ENCODE measurements at regions not wholly inside any gene's neighbourhood (a gene's known extent, or its start where the extent isn't known, plus 50 kb on each side); places are given as distances from the start of the nearest gene placed in this dataset.

- no peaks in the 10 kb centered on the region for H3K9me3 ChIP-seq
- no peak overlapping the region for H3K27ac ChIP-seq
- no peaks in the 10 kb centered on the region for H3K27me3 ChIP-seq
- no peak overlapping the region for H3K4me3 ChIP-seq
- no peak for TF ChIP-seq POLR2A (IDR thresholded peaks at IDR 0.05)
- TF ChIP-seq CTCF (IDR thresholded peaks at IDR 0.05), result no peak
- intact Hi-C loops (cut with DNase I; ENCODE audit: low total_unique reads), result no loop called here
- DNase-seq, result no peak
- no peaks in the 10 kb centered on the region for H3K4me1 ChIP-seq
- H3K36me3 ChIP-seq (ENCODE audit: low read depth, missing control alignments), result no peaks in the 10 kb centered on the region
These were observed 1721.0 kb upstream of the PIK3C3 start for GRCh38 chr18:40233931-40234616.

- no peaks in the 10 kb centered on the region for H3K9me3 ChIP-seq
- no peaks in the 10 kb centered on the region for H3K36me3 ChIP-seq (ENCODE audit: low read depth, missing control alignments)
- H3K4me3 ChIP-seq, result no peak overlapping the region
- 65 to 66% methylated on average over 1 of the region's 1 CpG for WGBS, 2 donors
- H3K27me3 ChIP-seq, result no peaks in the 10 kb centered on the region
- no peaks in the 10 kb centered on the region for H3K4me1 ChIP-seq
- no peak overlapping the region for H3K27ac ChIP-seq
- TF ChIP-seq CTCF (IDR thresholded peaks at IDR 0.05) (no peak), POLR2A (IDR thresholded peaks at IDR 0.05) (no peak)
- no peak for DNase-seq
- intact Hi-C loops (cut with DNase I; ENCODE audit: low total_unique reads), result no loop called here
These were observed 1732.3 kb upstream of the PIK3C3 start for GRCh38 chr18:40222776-40223175.

GRCh38 chr18:40216856-40217255 is 1738.2 kb upstream of the PIK3C3 start:
- no peaks in the 10 kb centered on the region for H3K4me1 ChIP-seq
- intact Hi-C loops (cut with DNase I; ENCODE audit: low total_unique reads), result no loop called here
- no peak for DNase-seq
- no peak overlapping the region for H3K27ac ChIP-seq
- TF ChIP-seq POLR2A (IDR thresholded peaks at IDR 0.05) (no peak), CTCF (IDR thresholded peaks at IDR 0.05) (no peak)
- no peaks in the 10 kb centered on the region for H3K9me3 ChIP-seq
- H3K27me3 ChIP-seq, result no peaks in the 10 kb centered on the region
- no peaks in the 10 kb centered on the region for H3K36me3 ChIP-seq (ENCODE audit: low read depth, missing control alignments)
- no peak overlapping the region for H3K4me3 ChIP-seq
- WGBS, 2 donors, result 60 to 64% methylated on average over 1 of the region's 1 CpG

- intact Hi-C loops (cut with DNase I; ENCODE audit: low total_unique reads), result no loop called here
These were observed 1739.1 kb upstream of the PIK3C3 start for GRCh38 chr18:40215979-40216378.

More at GRCh38 chr18:40215979-40216378, 1739.1 kb upstream of the PIK3C3 start:
- Histone ChIP-seq H3K9me3 (no peaks in the 10 kb centered on the region), H3K4me1 (no peaks in the 10 kb centered on the region), H3K4me3 (no peak overlapping the region), H3K27me3 (no peaks in the 10 kb centered on the region), H3K36me3 (ENCODE audit: low read depth, missing control alignments) (no peaks in the 10 kb centered on the region), H3K27ac (no peak overlapping the region)
- TF ChIP-seq POLR2A (IDR thresholded peaks at IDR 0.05) (no peak), CTCF (IDR thresholded peaks at IDR 0.05) (no peak)
- DNase-seq, result no peak
- WGBS, 2 donors, result 86 to 92% methylated on average over 4 of the region's 4 CpGs

Data from testis (tissue), 2 donors.